ENCODE measurements at regions not wholly inside any gene's neighbourhood (a gene's known extent, or its start where the extent isn't known, plus 50 kb on each side); places are given as distances from the start of the nearest gene placed in this dataset.

- TF ChIP-seq CTCF (conservative IDR thresholded peaks at IDR 0.05; ENCODE audit: low read depth, low read length) (no peak), RAD21 (IDR thresholded peaks at IDR 0.05; ENCODE audit: low read length) (no peak), POLR2A (IDR thresholded peaks at IDR 0.05; ENCODE audit: low read depth, low read length) (no peak), SMC3 (IDR thresholded peaks at IDR 0.05; ENCODE audit: low read depth, low read length) (no peak), USF2 (IDR thresholded peaks at IDR 0.05; ENCODE audit: low read depth, low read length) (no peak)
Observed at GRCh38 chr6:19303383-19303782, 533.8 kb upstream of the ID4 start.

All from IMR-90 (cell line).